H9 (cell line): ENCODE measurements at regions not wholly inside any gene's neighbourhood (a gene's known extent, or its start where the extent isn't known, plus 50 kb on each side); places are given as distances from the start of the nearest gene placed in this dataset.

ENCODE experiments used
- DNase-seq: peaks from one replicate; pipeline ENCODE4 v3.0.0-alpha.2; 2017
- H2AFZ ChIP-seq: one replicate; pipeline ENCODE4 v1.6.1; 2013; ENCODE audit warnings: mild to moderate bottlenecking, low read length, control low read depth, moderate library complexity
- H2AK5ac ChIP-seq: 2 replicates; pipeline ENCODE4 v1.6.1; 2013; ENCODE audit warnings: low read length, control low read depth, mixed read lengths; ENCODE audit not compliant: insufficient read length
- H2BK120ac ChIP-seq: one replicate; pipeline ENCODE4 v1.6.1; 2013; ENCODE audit warnings: low read depth, mild to moderate bottlenecking, low read length, control low read depth, inconsistent platforms; ENCODE audit not compliant: poor library complexity, severe bottlenecking
- H2BK12ac ChIP-seq: 2 replicates; pipeline ENCODE4 v1.6.1; 2013; ENCODE audit warnings: low read length, control low read depth, mixed read lengths, low read depth; ENCODE audit not compliant: insufficient read length
- H2BK15ac ChIP-seq: 2 replicates; pipeline ENCODE4 v1.6.1; 2013; ENCODE audit warnings: low read depth, low read length, control low read depth
- H2BK20ac ChIP-seq: one replicate; pipeline ENCODE4 v1.6.1; 2013; ENCODE audit warnings: low read depth, mild to moderate bottlenecking, low read length, control low read depth, inconsistent platforms; ENCODE audit not compliant: poor library complexity, severe bottlenecking
- H2BK5ac ChIP-seq: 2 replicates; pipeline ENCODE4 v1.6.1; 2013; ENCODE audit warnings: low read length, control low read depth, mixed read lengths; ENCODE audit not compliant: insufficient read length
- H3K14ac ChIP-seq: 2 replicates; pipeline ENCODE4 v1.6.1; 2013; ENCODE audit warnings: low read length, control low read depth; ENCODE audit not compliant: insufficient read depth
- H3K18ac ChIP-seq: 2 replicates; pipeline ENCODE4 v1.6.1; 2013; ENCODE audit warnings: low read depth, mild to moderate bottlenecking, mixed read lengths, low read length, control low read depth; ENCODE audit not compliant: insufficient read length
- H3K23ac ChIP-seq: 2 replicates; pipeline ENCODE4 v1.6.1; 2013; ENCODE audit warnings: low read length, control low read depth, mixed read lengths, low read depth; ENCODE audit not compliant: insufficient read length
- H3K23me2 ChIP-seq: 2 replicates; pipeline ENCODE4 v1.6.1; 2013; ENCODE audit warnings: low read depth, mild to moderate bottlenecking, mixed read lengths, low read length, control low read depth; ENCODE audit not compliant: insufficient read length, poor library complexity, severe bottlenecking
- H3K27ac ChIP-seq: 2 replicates; pipeline ENCODE4 v1.5.1; 2013; ENCODE audit warnings: low read length, control low read depth, mixed read lengths, low read depth; ENCODE audit not compliant: insufficient read length
- H3K27me3 ChIP-seq: 2 replicates; pipeline ENCODE4 v1.6.1; 2013; ENCODE audit warnings: low read length, control low read depth, inconsistent platforms; ENCODE audit not compliant: insufficient read depth
- H3K4ac ChIP-seq: 2 replicates; pipeline ENCODE4 v1.6.1; 2013; ENCODE audit warnings: low read depth, mild to moderate bottlenecking, control low read depth, inconsistent platforms, low read length, moderate library complexity
- H3K4me1 ChIP-seq: 2 replicates; pipeline ENCODE4 v1.6.1; 2013; ENCODE audit warnings: low read length, control low read depth, inconsistent platforms; ENCODE audit not compliant: insufficient read depth
- H3K4me2 ChIP-seq: 2 replicates; pipeline ENCODE4 v1.6.1; 2013; ENCODE audit warnings: low read length, control low read depth, mixed read lengths; ENCODE audit not compliant: insufficient read length, insufficient read depth
- H3K56ac ChIP-seq: 2 replicates; pipeline ENCODE4 v1.6.1; 2013; ENCODE audit warnings: low read depth, mild to moderate bottlenecking, mixed read lengths, low read length, control low read depth; ENCODE audit not compliant: insufficient read length
- H3K79me1 ChIP-seq: 2 replicates; pipeline ENCODE4 v1.6.1; 2013; ENCODE audit warnings: low read depth, mild to moderate bottlenecking, moderate library complexity, low read length, control low read depth, inconsistent platforms; ENCODE audit not compliant: insufficient read depth, poor library complexity, severe bottlenecking
- H3K79me2 ChIP-seq: 2 replicates; pipeline ENCODE4 v1.6.1; 2013; ENCODE audit warnings: low read length, control low read depth, inconsistent platforms; ENCODE audit not compliant: insufficient read depth
- H3K9ac ChIP-seq: 2 replicates; pipeline ENCODE4 v1.6.1; 2013; ENCODE audit warnings: low read length, control low read depth, mixed read lengths; ENCODE audit not compliant: insufficient read length; ENCODE audit errors: extremely low read depth
- H3K9me3 ChIP-seq: one replicate; pipeline ENCODE4 v1.6.1; 2013; ENCODE audit warnings: low read depth, low read length, inconsistent platforms; ENCODE audit not compliant: control insufficient read depth
- H3T11ph ChIP-seq: one replicate; pipeline ENCODE4 v1.6.1; 2013; ENCODE audit warnings: mild to moderate bottlenecking, low read length, control low read depth, inconsistent platforms
- H4K20me1 ChIP-seq: one replicate; pipeline ENCODE4 v1.6.1; 2013; ENCODE audit not compliant: control insufficient read depth, insufficient read length, insufficient read depth
- H4K5ac ChIP-seq: 2 replicates; pipeline ENCODE4 v1.6.1; 2013; ENCODE audit warnings: low read depth, mild to moderate bottlenecking, mixed read lengths, low read length, control low read depth; ENCODE audit not compliant: insufficient read length
- H4K8ac ChIP-seq: replicated peaks from 2 replicates; pipeline ENCODE4 v1.6.1; 2013; ENCODE audit warnings: low read length, control low read depth, mixed read lengths, low read depth; ENCODE audit not compliant: insufficient read length
- H4K91ac ChIP-seq: 2 replicates; pipeline ENCODE4 v1.6.1; 2013; ENCODE audit warnings: low read depth, mild to moderate bottlenecking, moderate library complexity, mixed read lengths, low read length, control low read depth; ENCODE audit not compliant: insufficient read length
- H3K27ac Mint-ChIP-seq, 3 experiments: 2 replicates in 2 of 3; 3 replicates in 1 of 3; pipeline ENCODE4 v1.8.0; 2020 to 2021; ENCODE audit warnings: mixed read lengths in 3 of 3, mild to moderate bottlenecking in 1 of 3, moderate library complexity in 1 of 3
- H3K27me3 Mint-ChIP-seq: 2 replicates; pipeline ENCODE4 v1.8.0; 2021; ENCODE audit warnings: low read depth, mild to moderate bottlenecking, moderate library complexity, mixed read lengths
- H3K36me3 Mint-ChIP-seq, 3 experiments: 2 replicates in 2 of 3; 3 replicates in 1 of 3; pipeline ENCODE4 v1.8.0; 2020 to 2021; ENCODE audit warnings: low read depth in 3 of 3, mixed read lengths in 3 of 3; ENCODE audit not compliant: insufficient read depth in 1 of 3
- H3K4me1 Mint-ChIP-seq, 2 experiments: 2 replicates each; pipeline ENCODE4 v1.8.0; 2020; ENCODE audit warnings: mixed read lengths in 2 of 2
- H3K4me3 Mint-ChIP-seq, 2 experiments: 2 replicates in 1 of 2; 3 replicates in 1 of 2; pipeline ENCODE4 v1.8.0; 2020 to 2021; ENCODE audit warnings: mild to moderate bottlenecking in 2 of 2, mixed read lengths in 2 of 2, moderate library complexity in 1 of 2
- H3K9me3 Mint-ChIP-seq, 2 experiments: 2 replicates in 1 of 2; 3 replicates in 1 of 2; pipeline ENCODE4 v1.8.0; 2020; ENCODE audit warnings: mild to moderate bottlenecking in 2 of 2, mixed read lengths in 2 of 2, moderate library complexity in 1 of 2
- CTCF ChIP-seq: fragments of 200-600 bp; sonication (generic); conservative IDR thresholded peaks from 3 replicates; pipeline ENCODE4 v1.8.0; 2021; ENCODE audit warnings: antibody characterized with exemption, mild to moderate bottlenecking
- WGBS: extraction: QIAGEN DNeasy Blood & Tissue Kit; methylation state at CpG from one replicate; pipeline ENCODE4 v1.1.7; 2013; ENCODE audit warnings: missing lambda C conversion rate, low lambda C conversion rate, mixed read lengths; ENCODE audit not compliant: insufficient read length; ENCODE audit errors: extremely low coverage; 5-methylcytosine and 5-hydroxymethylcytosine counted together

- no peak overlapping the region for H2BK15ac ChIP-seq
These were observed 104.7 kb upstream of the IKZF1 start for GRCh38 chr7:50199824-50200223.

More at GRCh38 chr7:50199824-50200223, 104.7 kb upstream of the IKZF1 start:
- H3K4me1 Mint-ChIP-seq, result peaks cover 5 to 9% of the 10 kb centered on the region in 2 experiments
- Histone ChIP-seq H3K79me2 (no peaks in the 10 kb centered on the region), H2BK120ac (no peak overlapping the region), H3K4me1 (no peaks in the 10 kb centered on the region), H4K20me1 (no peaks in the 10 kb centered on the region), H3K27ac (no peak overlapping the region), H3K14ac (no peak overlapping the region), H2AFZ (no peak overlapping the region), H2BK12ac (no peak overlapping the region), H4K8ac (no peak overlapping the region), H3T11ph (no peak overlapping the region), H3K4ac (no peak overlapping the region), H3K18ac (no peak overlapping the region), H4K5ac (no peak overlapping the region), H3K27me3 (no peaks in the 10 kb centered on the region), H3K23ac (no peak overlapping the region), H3K9ac (no peak overlapping the region), H3K9me3 (no peaks in the 10 kb centered on the region), H3K23me2 (no peaks in the 10 kb centered on the region), H3K79me1 (no peaks in the 10 kb centered on the region), H2AK5ac (no peak overlapping the region), H4K91ac (no peak overlapping the region), H3K4me2 (no peak overlapping the region), H2BK20ac (no peak overlapping the region), H2BK5ac (no peak overlapping the region), H3K56ac (no peak overlapping the region)
- peaks cover 6% of the 10 kb centered on the region; the same call in 1 of the 2 replicates for H3K27me3 Mint-ChIP-seq
- H3K4me3 Mint-ChIP-seq, result no peak overlapping the region
- no peaks in the 10 kb centered on the region for H3K36me3 Mint-ChIP-seq
- no CpG with 5 or more reads among the region's 5 CpGs for WGBS
- no peaks in the 10 kb centered on the region for H3K9me3 Mint-ChIP-seq
- no peak for TF ChIP-seq CTCF
- no peak overlapping the region for H3K27ac Mint-ChIP-seq
- DNase-seq, result no peak
